GM12864 (cell line): ENCODE measurements at regions not wholly inside any gene's neighbourhood (a gene's known extent, or its start where the extent isn't known, plus 50 kb on each side); places are given as distances from the start of the nearest gene placed in this dataset.

ENCODE experiments used
- DNase-seq: peaks from one replicate; pipeline ENCODE4 v3.0.0-alpha.2; 2011; ENCODE audit warnings: low read depth
- H3K4me3 ChIP-seq: 2 replicates; pipeline ENCODE4 v1.5.1; 2011; ENCODE audit warnings: mild to moderate bottlenecking, low read depth, low read length, control low read depth
- CTCF ChIP-seq: IDR thresholded peaks from 2 replicates; pipeline ENCODE4 v1.5.1; 2011; ENCODE audit warnings: low read depth, mild to moderate bottlenecking, moderate library complexity, low read length, control low read depth, inconsistent platforms; ENCODE audit errors: missing control alignments

GRCh38 chr3:166462891-166463470 is 625.8 kb upstream of the BCHE start:
- no peak overlapping the region for H3K4me3 ChIP-seq
- DNase-seq: no peak
- TF ChIP-seq CTCF: no peak

- H3K4me3 ChIP-seq: no peak overlapping the region
- no peak for TF ChIP-seq CTCF
- no peak for DNase-seq
These were observed 624.4 kb upstream of the BCHE start for GRCh38 chr3:166461626-166462025.

GRCh38 chr3:166457382-166457781 is 620.2 kb upstream of the BCHE start:
- DNase-seq: no peak
- H3K4me3 ChIP-seq: no peak overlapping the region
- TF ChIP-seq CTCF: no peak

- H3K4me3 ChIP-seq: no peak overlapping the region
- no peak for TF ChIP-seq CTCF
- no peak for DNase-seq
These were observed 619.1 kb upstream of the BCHE start for GRCh38 chr3:166456286-166456685.

GRCh38 chr3:166455744-166456143 is 618.5 kb upstream of the BCHE start:
- DNase-seq: no peak
- no peak for TF ChIP-seq CTCF
- H3K4me3 ChIP-seq: no peak overlapping the region

- no peak for TF ChIP-seq CTCF
- no peak overlapping the region for H3K4me3 ChIP-seq
- DNase-seq: no peak
These were observed 616.3 kb upstream of the BCHE start for GRCh38 chr3:166453478-166453877.

GRCh38 chr3:166451997-166452396 is 614.8 kb upstream of the BCHE start:
- DNase-seq: no peak
- no peak for TF ChIP-seq CTCF
- no peak overlapping the region for H3K4me3 ChIP-seq
